ENCODE measurements at regions not wholly inside any gene's neighbourhood (a gene's known extent, or its start where the extent isn't known, plus 50 kb on each side); places are given as distances from the start of the nearest gene placed in this dataset.

DNA sequence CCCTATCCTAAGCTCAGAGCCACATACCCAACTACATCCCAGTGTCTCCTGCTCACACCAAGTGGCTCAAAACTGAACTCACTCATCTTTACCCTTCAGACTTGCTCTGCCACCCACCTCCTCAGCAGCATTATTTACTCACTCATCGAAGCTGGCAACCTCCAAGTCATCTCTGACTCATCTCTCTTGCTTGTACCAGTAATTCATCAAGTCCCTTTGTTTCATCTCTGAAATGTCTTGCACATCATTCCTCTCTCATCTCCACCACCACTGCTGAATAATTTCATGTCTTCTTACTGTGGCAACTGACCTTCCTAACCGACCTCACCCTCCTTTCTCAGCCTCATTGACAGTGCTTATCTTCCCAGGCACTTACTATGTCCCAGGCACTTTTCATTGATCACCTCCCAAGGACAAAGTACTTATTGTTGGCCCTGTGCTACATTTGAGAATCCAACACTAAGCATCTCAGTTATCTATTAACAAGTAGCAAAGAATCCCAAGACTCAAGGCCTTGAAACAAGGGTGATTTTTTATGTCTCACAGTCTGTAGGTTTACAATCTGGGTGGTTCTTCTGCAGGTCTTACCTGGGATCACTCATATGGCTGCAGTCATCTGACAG is 82.0 kb downstream of the MRPL46 start:
- DNase-seq, result no peak
- Mint-ChIP-seq H3K36me3 (ENCODE audit: unreplicated experiment) (peaks cover 12% of the 10 kb centered on the region), H3K27me3 (ENCODE audit: unreplicated experiment) (peaks cover 5% of the 10 kb centered on the region), H3K27ac (ENCODE audit: unreplicated experiment) (no peak overlapping the region), H3K4me1 (ENCODE audit: low read depth, unreplicated experiment) (no peaks in the 10 kb centered on the region), H3K4me3 (ENCODE audit: unreplicated experiment) (no peak overlapping the region), H3K9me3 (ENCODE audit: unreplicated experiment) (peaks cover 2% of the 10 kb centered on the region)
- TF ChIP-seq, protein P1, sequence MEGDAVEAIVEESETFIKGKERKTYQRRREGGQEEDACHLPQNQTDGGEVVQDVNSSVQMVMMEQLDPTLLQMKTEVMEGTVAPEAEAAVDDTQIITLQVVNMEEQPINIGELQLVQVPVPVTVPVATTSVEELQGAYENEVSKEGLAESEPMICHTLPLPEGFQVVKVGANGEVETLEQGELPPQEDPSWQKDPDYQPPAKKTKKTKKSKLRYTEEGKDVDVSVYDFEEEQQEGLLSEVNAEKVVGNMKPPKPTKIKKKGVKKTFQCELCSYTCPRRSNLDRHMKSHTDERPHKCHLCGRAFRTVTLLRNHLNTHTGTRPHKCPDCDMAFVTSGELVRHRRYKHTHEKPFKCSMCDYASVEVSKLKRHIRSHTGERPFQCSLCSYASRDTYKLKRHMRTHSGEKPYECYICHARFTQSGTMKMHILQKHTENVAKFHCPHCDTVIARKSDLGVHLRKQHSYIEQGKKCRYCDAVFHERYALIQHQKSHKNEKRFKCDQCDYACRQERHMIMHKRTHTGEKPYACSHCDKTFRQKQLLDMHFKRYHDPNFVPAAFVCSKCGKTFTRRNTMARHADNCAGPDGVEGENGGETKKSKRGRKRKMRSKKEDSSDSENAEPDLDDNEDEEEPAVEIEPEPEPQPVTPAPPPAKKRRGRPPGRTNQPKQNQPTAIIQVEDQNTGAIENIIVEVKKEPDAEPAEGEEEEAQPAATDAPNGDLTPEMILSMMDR (IDR thresholded peaks at IDR 0.05; ENCODE audit: partially characterized antibody, unreplicated experiment), result no peak

DNA sequence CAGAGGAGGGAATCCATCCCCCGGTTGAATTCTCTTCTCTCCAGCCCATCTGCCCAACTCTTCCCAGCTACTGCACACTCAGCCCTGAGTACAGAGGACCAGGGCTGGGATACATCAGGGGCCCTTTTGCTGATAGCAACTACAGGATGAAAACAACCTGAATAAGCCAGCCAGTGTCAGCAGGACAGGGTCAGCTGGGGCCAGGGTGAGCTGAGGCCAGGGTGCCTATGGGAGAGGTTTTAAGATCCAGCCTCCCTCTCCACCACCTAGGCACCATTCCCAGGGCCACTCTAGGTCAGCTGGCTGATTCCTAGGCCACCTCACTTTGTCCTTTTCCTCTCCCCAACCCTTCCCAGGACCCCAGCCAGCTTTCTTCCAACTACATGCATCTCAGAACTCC is 83.8 kb downstream of the MRPL46 start:
- Mint-ChIP-seq H3K27ac (ENCODE audit: unreplicated experiment) (no peak overlapping the region), H3K4me1 (ENCODE audit: low read depth, unreplicated experiment) (no peaks in the 10 kb centered on the region), H3K27me3 (ENCODE audit: unreplicated experiment) (peaks cover 3% of the 10 kb centered on the region)

DNA sequence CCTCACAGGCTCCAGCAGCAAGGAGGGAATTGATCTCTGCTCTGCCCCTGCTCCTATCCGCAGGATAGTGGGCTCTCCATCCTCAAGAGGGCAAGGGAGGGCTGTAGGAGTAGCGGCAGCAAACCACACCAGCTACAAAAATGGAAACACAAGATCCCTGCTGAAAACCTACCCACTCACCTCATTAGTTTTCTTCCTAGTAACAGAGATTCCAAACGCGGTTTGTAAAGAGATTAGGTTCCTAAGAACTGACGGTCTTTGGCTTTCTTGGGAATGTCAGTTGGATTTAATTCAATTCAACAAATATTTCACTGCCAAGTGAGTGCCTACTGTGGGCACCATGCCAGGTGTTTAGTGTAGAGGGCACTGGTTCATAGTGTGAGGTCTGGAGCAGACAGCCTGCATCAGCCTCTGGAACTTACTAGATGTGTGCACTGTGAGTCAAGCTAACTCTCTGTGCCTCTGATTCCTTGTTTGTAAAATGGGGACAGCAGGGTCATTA is 84.7 kb downstream of the MRPL46 start:
- Mint-ChIP-seq H3K36me3 (ENCODE audit: unreplicated experiment) (peaks cover 12% of the 10 kb centered on the region), H3K4me3 (ENCODE audit: unreplicated experiment) (no peak overlapping the region), H3K27ac (ENCODE audit: unreplicated experiment) (no peak overlapping the region), H3K9me3 (ENCODE audit: unreplicated experiment) (peaks cover 2% of the 10 kb centered on the region), H3K4me1 (ENCODE audit: low read depth, unreplicated experiment) (no peaks in the 10 kb centered on the region), H3K27me3 (ENCODE audit: unreplicated experiment) (peaks cover 3% of the 10 kb centered on the region)
- DNase-seq, result no peak
- TF ChIP-seq, protein P1 (IDR thresholded peaks at IDR 0.05; ENCODE audit: partially characterized antibody, unreplicated experiment), result no peak

More for the DNA sequence above, 83.8 kb downstream of the MRPL46 start:
- H3K4me3 Mint-ChIP-seq (ENCODE audit: unreplicated experiment), result no peak overlapping the region
- H3K9me3 Mint-ChIP-seq (ENCODE audit: unreplicated experiment), result peaks cover 2% of the 10 kb centered on the region
- peaks cover 12% of the 10 kb centered on the region for H3K36me3 Mint-ChIP-seq (ENCODE audit: unreplicated experiment)
- TF ChIP-seq, protein P1 (IDR thresholded peaks at IDR 0.05; ENCODE audit: partially characterized antibody, unreplicated experiment), result no peak
- no peak for DNase-seq

DNA sequence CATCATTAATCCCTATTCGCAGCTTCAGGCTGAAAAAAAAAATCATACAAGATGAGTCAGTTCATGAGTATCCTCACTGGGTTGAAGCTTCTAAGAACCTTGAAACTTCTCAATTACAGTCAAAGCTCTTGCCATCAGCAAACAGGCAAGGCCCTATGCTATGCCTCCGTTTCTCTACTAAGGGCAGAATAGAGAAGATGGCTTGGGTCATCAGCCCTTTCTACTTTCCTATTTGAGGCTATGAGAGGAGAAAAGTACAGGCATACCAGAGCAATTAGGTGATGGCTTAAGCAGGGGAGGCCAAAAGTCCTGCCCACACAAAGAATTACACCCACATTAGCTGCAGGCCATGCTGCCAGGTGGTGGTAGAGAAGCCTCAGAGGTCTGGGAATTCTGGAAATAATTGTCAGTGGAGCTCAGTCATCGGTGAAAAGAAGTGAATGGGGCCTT is 89.0 kb downstream of the MRPL46 start:
- Mint-ChIP-seq H3K36me3 (ENCODE audit: unreplicated experiment) (no peaks in the 10 kb centered on the region), H3K27ac (ENCODE audit: unreplicated experiment) (no peak overlapping the region), H3K4me3 (ENCODE audit: unreplicated experiment) (no peak overlapping the region), H3K4me1 (ENCODE audit: low read depth, unreplicated experiment) (peaks cover 1% of the 10 kb centered on the region), H3K27me3 (ENCODE audit: unreplicated experiment) (peaks cover 3% of the 10 kb centered on the region), H3K9me3 (ENCODE audit: unreplicated experiment) (peaks cover 2% of the 10 kb centered on the region)
- no peak for DNase-seq
- TF ChIP-seq, protein P1 (IDR thresholded peaks at IDR 0.05; ENCODE audit: partially characterized antibody, unreplicated experiment), result no peak

DNA sequence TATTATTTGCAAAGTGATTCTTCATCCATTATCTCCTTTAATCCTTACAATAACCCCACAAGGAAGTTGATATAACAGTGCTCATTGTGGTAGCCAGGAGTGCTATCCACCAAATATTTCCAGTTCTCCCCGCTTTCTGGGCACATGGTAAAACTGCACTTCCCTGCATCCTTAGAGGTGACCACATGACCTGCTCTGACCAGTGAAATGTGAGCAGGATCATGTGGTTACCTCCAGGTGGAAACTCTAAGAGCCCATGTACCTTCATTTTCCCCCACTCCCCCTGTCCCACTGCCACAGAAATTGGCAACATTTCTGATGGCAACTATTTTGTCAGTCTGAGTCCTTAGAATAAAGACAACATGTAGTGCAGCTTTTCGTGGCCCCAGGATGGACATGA is 89.7 kb downstream of the MRPL46 start:
- Mint-ChIP-seq H3K27me3 (ENCODE audit: unreplicated experiment) (peaks cover 3% of the 10 kb centered on the region), H3K4me1 (ENCODE audit: low read depth, unreplicated experiment) (peaks cover 1% of the 10 kb centered on the region), H3K9me3 (ENCODE audit: unreplicated experiment) (peaks cover 2% of the 10 kb centered on the region), H3K27ac (ENCODE audit: unreplicated experiment) (no peak overlapping the region), H3K4me3 (ENCODE audit: unreplicated experiment) (no peak overlapping the region), H3K36me3 (ENCODE audit: unreplicated experiment) (no peaks in the 10 kb centered on the region)
- no peak for DNase-seq
- TF ChIP-seq, protein P1 (IDR thresholded peaks at IDR 0.05; ENCODE audit: partially characterized antibody, unreplicated experiment), result no peak
